SK-N-SH (cell line): ENCODE measurements at regions not wholly inside any gene's neighbourhood (a gene's known extent, or its start where the extent isn't known, plus 50 kb on each side); places are given as distances from the start of the nearest gene placed in this dataset.

ENCODE experiments used
- CTCF ChIA-PET: fragments of 300-600, 350-600 bp; formaldehyde crosslinking; extraction: SDS; loops from one replicate; lab custom pipeline; 2021; lab: Yijun Ruan, JAX
- POLR2A ChIA-PET: fragments of 350-600 bp; sonication (Branson Sonifier 250); formaldehyde crosslinking; extraction: SDS; loops from one replicate; lab custom pipeline; 2020; ENCODE audit warnings: antibody characterized with exemption, inconsistent platforms; lab: Yijun Ruan, JAX
- DNase-seq: peaks from one replicate; pipeline ENCODE4 v3.0.0; 2012
- H2AFZ ChIP-seq: fragments of 200-600 bp; sonication (generic); 2 replicates; pipeline ENCODE4 v1.8.1; 2016; ENCODE audit warnings: antibody characterized with exemption, mild to moderate bottlenecking, low read depth
- H3F3A ChIP-seq: fragments of 200-600 bp; sonication (generic); replicated peaks from 2 replicates; pipeline ENCODE3; 2016; ENCODE audit warnings: antibody characterized with exemption, mild to moderate bottlenecking; ENCODE audit not compliant: insufficient read depth
- H3K27ac ChIP-seq, 2 experiments: fragments of 200-500 bp in 1 of 2; fragments of 200-600 bp in 1 of 2; sonication (Bioruptor generic) in 1 of 2; sonication (generic), shearing (Covaris generic) in 1 of 2; 2 replicates each; pipeline versions ENCODE4 v1.5.1 to v1.6.1; 2014 to 2016; ENCODE audit warnings: low read depth in 2 of 2, inconsistent platforms in 1 of 2, low read length in 1 of 2, mild to moderate bottlenecking in 1 of 2, mixed read lengths in 1 of 2
- H3K27me3 ChIP-seq: fragments of 200-600 bp; sonication (generic), shearing (Covaris generic); 2 replicates; pipeline ENCODE4 v1.6.1; 2016; ENCODE audit warnings: mixed run types; ENCODE audit not compliant: insufficient read depth
- H3K36me3 ChIP-seq, 2 experiments: fragments of 200-500 bp in 1 of 2; fragments of 200-600 bp in 1 of 2; sonication (Bioruptor generic) in 1 of 2; sonication (generic) in 1 of 2; replicated peaks in 1 of 2; 2 replicates each; pipeline versions ENCODE3 to v1.5.1; 2014 to 2016; ENCODE audit warnings: low read length in 1 of 2, mild to moderate bottlenecking in 1 of 2; ENCODE audit not compliant: insufficient read depth in 2 of 2, control insufficient read depth in 1 of 2
- H3K4me1 ChIP-seq, 2 experiments: fragments of 200-500 bp in 1 of 2; fragments of 200-600 bp in 1 of 2; sonication (Bioruptor generic) in 1 of 2; sonication (generic), shearing (Covaris generic) in 1 of 2; 2 replicates each; pipeline versions ENCODE4 v1.5.1 to v1.6.1; 2014 to 2016; ENCODE audit warnings: low read depth in 1 of 2, low read length in 1 of 2, mixed run types in 1 of 2; ENCODE audit not compliant: insufficient read depth in 2 of 2, control insufficient read depth in 1 of 2
- H3K4me2 ChIP-seq: fragments of 200-600 bp; sonication (generic), shearing (Covaris generic); 2 replicates; pipeline ENCODE4 v1.6.1; 2017; ENCODE audit warnings: mixed run types
- H3K4me3 ChIP-seq, 2 experiments: fragments of 200-500 bp in 1 of 2; fragments of 200-600 bp in 1 of 2; sonication (Bioruptor generic) in 1 of 2; sonication (generic), shearing (Covaris generic) in 1 of 2; 2 replicates each; pipeline versions ENCODE4 v1.5.1 to v1.8.1; 2014 to 2016; ENCODE audit warnings: low read depth in 2 of 2, inconsistent platforms in 1 of 2, low read length in 1 of 2, mild to moderate bottlenecking in 1 of 2, mixed read lengths in 1 of 2, moderate library complexity in 1 of 2
- H3K79me2 ChIP-seq: fragments of 200-600 bp; sonication (generic); 2 replicates; pipeline ENCODE4 v1.8.1; 2017; ENCODE audit warnings: mild to moderate bottlenecking; ENCODE audit not compliant: insufficient read depth
- H3K9ac ChIP-seq: fragments of 200-600 bp; sonication (generic); 2 replicates; pipeline ENCODE4 v1.6.1; 2017; ENCODE audit warnings: mixed run types
- H3K9me2 ChIP-seq: fragments of 200-600 bp; sonication (generic); 2 replicates; pipeline ENCODE4 v1.6.1; 2017; ENCODE audit warnings: mixed run types
- H3K9me3 ChIP-seq: fragments of 200-600 bp; sonication (generic); 2 replicates; pipeline ENCODE4 v1.6.1; 2017; ENCODE audit warnings: mixed run types, mild to moderate bottlenecking, moderate library complexity
- H4K20me1 ChIP-seq: fragments of 200-600 bp; sonication (generic); 2 replicates; pipeline ENCODE4 v1.6.1; 2017; ENCODE audit warnings: mild to moderate bottlenecking, mixed run types; ENCODE audit not compliant: insufficient read depth
- FOXM1 ChIP-seq: IDR thresholded peaks from 2 replicates; pipeline ENCODE4 v1.4.0; 2012; ENCODE audit warnings: low read depth, mild to moderate bottlenecking
- MAX ChIP-seq: IDR thresholded peaks from 2 replicates; pipeline ENCODE4 v1.4.0; 2012; ENCODE audit warnings: low read depth
- MEF2A ChIP-seq: IDR thresholded peaks from 2 replicates; pipeline ENCODE4 v1.4.0; 2012; ENCODE audit warnings: low read depth, borderline replicate concordance
- NRF1 ChIP-seq: IDR thresholded peaks from 2 replicates; pipeline ENCODE4 v1.6.1; 2012; ENCODE audit warnings: low read depth, mild to moderate bottlenecking, low read length
- TAF1 ChIP-seq: IDR thresholded peaks from 2 replicates; pipeline ENCODE4 v1.6.1; 2012; ENCODE audit warnings: low read depth, mild to moderate bottlenecking, low read length, moderate library complexity, borderline replicate concordance
- USF2 ChIP-seq: fragments of 150-350 bp; IDR thresholded peaks from 2 replicates; pipeline ENCODE4 v1.6.1; 2017; ENCODE audit warnings: antibody characterized with exemption, low read length, low read depth, borderline replicate concordance
- WGBS: methylation state at CpG from one replicate; pipeline ENCODE4 v1.1.6; 2017; ENCODE audit warnings: low lambda C conversion rate; 5-methylcytosine and 5-hydroxymethylcytosine counted together
- TF ChIP-seq, protein P1 (sequence below): IDR thresholded peaks from 2 replicates; pipeline ENCODE4 v1.4.0; 2012; ENCODE audit warnings: low read depth, borderline replicate concordance
- TF ChIP-seq, protein P2 (sequence below): fragments of 200-600 bp; sonication (generic); IDR thresholded peaks from 2 replicates; pipeline ENCODE4 v1.6.1; 2017; ENCODE audit warnings: antibody characterized with exemption, mild to moderate bottlenecking, moderate library complexity
- TF ChIP-seq, protein P3 (sequence below): IDR thresholded peaks from 2 replicates; pipeline ENCODE4 v1.6.1; 2012; ENCODE audit warnings: mild to moderate bottlenecking, low read depth, low read length, moderate library complexity

DNA sequence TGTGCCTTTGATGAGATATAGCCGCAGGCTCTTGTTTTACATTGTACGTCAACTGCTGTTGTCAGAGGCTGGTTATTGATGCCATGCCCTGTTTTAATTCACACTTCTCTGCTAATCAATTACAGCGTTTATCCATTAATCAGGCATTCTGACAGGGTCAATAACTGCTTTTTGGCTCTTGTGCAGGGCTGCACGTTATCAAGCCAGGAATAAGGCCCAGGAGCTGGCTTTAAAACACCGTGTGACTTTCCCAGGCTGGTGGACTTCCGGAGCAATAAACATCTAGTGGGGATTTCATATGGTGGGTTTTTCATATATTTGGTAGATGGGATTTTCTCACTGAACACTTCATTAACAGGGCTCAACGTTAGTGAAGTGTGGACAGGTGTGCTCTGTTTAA, 221.7 kb downstream of the TM9SF2 start:
- no peak for DNase-seq
- H3K27ac ChIP-seq, result no peak overlapping the region
- H2AFZ ChIP-seq, result no peak overlapping the region
- H3K27me3 ChIP-seq, result no peaks in the 10 kb centered on the region
- TF ChIP-seq TAF1 (no peak), FOXM1 (no peak), MAX (no peak), USF2 (no peak), NRF1 (no peak), MEF2A (no peak)
- TF ChIP-seq, protein P1, sequence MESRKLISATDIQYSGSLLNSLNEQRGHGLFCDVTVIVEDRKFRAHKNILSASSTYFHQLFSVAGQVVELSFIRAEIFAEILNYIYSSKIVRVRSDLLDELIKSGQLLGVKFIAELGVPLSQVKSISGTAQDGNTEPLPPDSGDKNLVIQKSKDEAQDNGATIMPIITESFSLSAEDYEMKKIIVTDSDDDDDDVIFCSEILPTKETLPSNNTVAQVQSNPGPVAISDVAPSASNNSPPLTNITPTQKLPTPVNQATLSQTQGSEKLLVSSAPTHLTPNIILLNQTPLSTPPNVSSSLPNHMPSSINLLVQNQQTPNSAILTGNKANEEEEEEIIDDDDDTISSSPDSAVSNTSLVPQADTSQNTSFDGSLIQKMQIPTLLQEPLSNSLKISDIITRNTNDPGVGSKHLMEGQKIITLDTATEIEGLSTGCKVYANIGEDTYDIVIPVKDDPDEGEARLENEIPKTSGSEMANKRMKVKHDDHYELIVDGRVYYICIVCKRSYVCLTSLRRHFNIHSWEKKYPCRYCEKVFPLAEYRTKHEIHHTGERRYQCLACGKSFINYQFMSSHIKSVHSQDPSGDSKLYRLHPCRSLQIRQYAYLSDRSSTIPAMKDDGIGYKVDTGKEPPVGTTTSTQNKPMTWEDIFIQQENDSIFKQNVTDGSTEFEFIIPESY, result no peak
- TF ChIP-seq, protein P2, sequence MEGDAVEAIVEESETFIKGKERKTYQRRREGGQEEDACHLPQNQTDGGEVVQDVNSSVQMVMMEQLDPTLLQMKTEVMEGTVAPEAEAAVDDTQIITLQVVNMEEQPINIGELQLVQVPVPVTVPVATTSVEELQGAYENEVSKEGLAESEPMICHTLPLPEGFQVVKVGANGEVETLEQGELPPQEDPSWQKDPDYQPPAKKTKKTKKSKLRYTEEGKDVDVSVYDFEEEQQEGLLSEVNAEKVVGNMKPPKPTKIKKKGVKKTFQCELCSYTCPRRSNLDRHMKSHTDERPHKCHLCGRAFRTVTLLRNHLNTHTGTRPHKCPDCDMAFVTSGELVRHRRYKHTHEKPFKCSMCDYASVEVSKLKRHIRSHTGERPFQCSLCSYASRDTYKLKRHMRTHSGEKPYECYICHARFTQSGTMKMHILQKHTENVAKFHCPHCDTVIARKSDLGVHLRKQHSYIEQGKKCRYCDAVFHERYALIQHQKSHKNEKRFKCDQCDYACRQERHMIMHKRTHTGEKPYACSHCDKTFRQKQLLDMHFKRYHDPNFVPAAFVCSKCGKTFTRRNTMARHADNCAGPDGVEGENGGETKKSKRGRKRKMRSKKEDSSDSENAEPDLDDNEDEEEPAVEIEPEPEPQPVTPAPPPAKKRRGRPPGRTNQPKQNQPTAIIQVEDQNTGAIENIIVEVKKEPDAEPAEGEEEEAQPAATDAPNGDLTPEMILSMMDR, result no peak
- TF ChIP-seq, protein P3, sequence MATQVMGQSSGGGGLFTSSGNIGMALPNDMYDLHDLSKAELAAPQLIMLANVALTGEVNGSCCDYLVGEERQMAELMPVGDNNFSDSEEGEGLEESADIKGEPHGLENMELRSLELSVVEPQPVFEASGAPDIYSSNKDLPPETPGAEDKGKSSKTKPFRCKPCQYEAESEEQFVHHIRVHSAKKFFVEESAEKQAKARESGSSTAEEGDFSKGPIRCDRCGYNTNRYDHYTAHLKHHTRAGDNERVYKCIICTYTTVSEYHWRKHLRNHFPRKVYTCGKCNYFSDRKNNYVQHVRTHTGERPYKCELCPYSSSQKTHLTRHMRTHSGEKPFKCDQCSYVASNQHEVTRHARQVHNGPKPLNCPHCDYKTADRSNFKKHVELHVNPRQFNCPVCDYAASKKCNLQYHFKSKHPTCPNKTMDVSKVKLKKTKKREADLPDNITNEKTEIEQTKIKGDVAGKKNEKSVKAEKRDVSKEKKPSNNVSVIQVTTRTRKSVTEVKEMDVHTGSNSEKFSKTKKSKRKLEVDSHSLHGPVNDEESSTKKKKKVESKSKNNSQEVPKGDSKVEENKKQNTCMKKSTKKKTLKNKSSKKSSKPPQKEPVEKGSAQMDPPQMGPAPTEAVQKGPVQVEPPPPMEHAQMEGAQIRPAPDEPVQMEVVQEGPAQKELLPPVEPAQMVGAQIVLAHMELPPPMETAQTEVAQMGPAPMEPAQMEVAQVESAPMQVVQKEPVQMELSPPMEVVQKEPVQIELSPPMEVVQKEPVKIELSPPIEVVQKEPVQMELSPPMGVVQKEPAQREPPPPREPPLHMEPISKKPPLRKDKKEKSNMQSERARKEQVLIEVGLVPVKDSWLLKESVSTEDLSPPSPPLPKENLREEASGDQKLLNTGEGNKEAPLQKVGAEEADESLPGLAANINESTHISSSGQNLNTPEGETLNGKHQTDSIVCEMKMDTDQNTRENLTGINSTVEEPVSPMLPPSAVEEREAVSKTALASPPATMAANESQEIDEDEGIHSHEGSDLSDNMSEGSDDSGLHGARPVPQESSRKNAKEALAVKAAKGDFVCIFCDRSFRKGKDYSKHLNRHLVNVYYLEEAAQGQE, result no peak
- POLR2A ChIA-PET, result no interaction called here
- H3K36me3 ChIP-seq, result no peaks in the 10 kb centered on the region
- H3K4me3 ChIP-seq, result no peak overlapping the region
- H3K79me2 ChIP-seq, result no peaks in the 10 kb centered on the region
- no peaks in the 10 kb centered on the region for H3K4me1 ChIP-seq
- H3F3A ChIP-seq, result no peaks in the 10 kb centered on the region
- no peaks in the 10 kb centered on the region for H3K9me2 ChIP-seq
- no peaks in the 10 kb centered on the region for H4K20me1 ChIP-seq
- no peaks in the 10 kb centered on the region for H3K9me3 ChIP-seq
- H3K9ac ChIP-seq, result no peak overlapping the region
- 73% methylated on average over 7 of the region's 7 CpGs for WGBS
- no peak overlapping the region for H3K4me2 ChIP-seq
- CTCF ChIA-PET, result no interaction called here
